ENCODE measurements at regions not wholly inside any gene's neighbourhood (a gene's known extent, or its start where the extent isn't known, plus 50 kb on each side); places are given as distances from the start of the nearest gene placed in this dataset.
"Not testable (repeated sequence)": the region's sequence is repeated elsewhere in the genome, so short reads cannot be mapped to it uniquely, and the experiment has no call there.

- H2AFZ ChIP-seq (ENCODE audit: low read depth); H4K20me1 ChIP-seq (ENCODE audit: insufficient read depth); H3K9me2 ChIP-seq; H3K79me2 ChIP-seq (ENCODE audit: insufficient read depth); H3K27ac ChIP-seq (ENCODE audit: low read depth in 2 of 2, low read length in 1 of 2); H3K27me3 ChIP-seq (ENCODE audit: insufficient read depth); H3F3A ChIP-seq (replicated peaks; ENCODE audit: insufficient read depth); POLR2A ChIA-PET; H3K4me2 ChIP-seq; H3K36me3 ChIP-seq (replicated peaks in 1 of 2; ENCODE audit: control insufficient read depth in 1 of 2, insufficient read depth in 2 of 2, low read length in 1 of 2); H3K9me3 ChIP-seq; DNase-seq; H3K4me3 ChIP-seq (ENCODE audit: low read depth in 2 of 2, low read length in 1 of 2); H3K4me1 ChIP-seq (ENCODE audit: control insufficient read depth in 1 of 2, insufficient read depth in 2 of 2, low read depth in 1 of 2, low read length in 1 of 2); H3K9ac ChIP-seq: not testable (repeated sequence)
- CTCF ChIA-PET, result interaction anchor here (1.4 kb wide), 1 partner anchor 20 kb away, joined by 4 read pairs; no protein-coding TSS in a partner anchor
Observed at GRCh38 chr19:34620134-34620533, 56.8 kb downstream of the SCGB2B2 start.

- 79% methylated on average over 1 of the region's 1 CpG for WGBS (ENCODE audit: low lambda C conversion rate)
- POLR2A ChIA-PET, result no interaction called here
- Histone ChIP-seq H3K4me1 (ENCODE audit: control insufficient read depth in 1 of 2, insufficient read depth in 2 of 2, low read depth in 1 of 2, low read length in 1 of 2) (no peaks in the 10 kb centered on the region), H3K9ac (no peak overlapping the region), H3K4me2 (no peak overlapping the region), H3F3A (replicated peaks; ENCODE audit: insufficient read depth) (no peaks in the 10 kb centered on the region), H4K20me1 (ENCODE audit: insufficient read depth) (no peaks in the 10 kb centered on the region), H3K79me2 (ENCODE audit: insufficient read depth) (no peaks in the 10 kb centered on the region), H3K27me3 (ENCODE audit: insufficient read depth) (no peaks in the 10 kb centered on the region), H3K9me2 (no peaks in the 10 kb centered on the region), H3K27ac (ENCODE audit: low read depth in 2 of 2, low read length in 1 of 2) (no peak overlapping the region), H2AFZ (ENCODE audit: low read depth) (no peak overlapping the region), H3K36me3 (replicated peaks in 1 of 2; ENCODE audit: control insufficient read depth in 1 of 2, insufficient read depth in 2 of 2, low read length in 1 of 2) (no peaks in the 10 kb centered on the region), H3K9me3 (peaks cover 4% of the 10 kb centered on the region; the same call in 1 of the 2 replicates), H3K4me3 (ENCODE audit: low read depth in 2 of 2, low read length in 1 of 2) (no peak overlapping the region)
- TF ChIP-seq PBX3 (IDR thresholded peaks at IDR 0.05) (no peak), CHD2 (IDR thresholded peaks at IDR 0.05; ENCODE audit: low read length, partially characterized antibody) (no peak), SMC3 (IDR thresholded peaks at IDR 0.05; ENCODE audit: low read depth, low read length) (no peak)
- DNase-seq, result no peak
- CTCF ChIA-PET, result no interaction called here
Observed at GRCh38 chr19:34618410-34618809, 58.5 kb downstream of the SCGB2B2 start.

DNA sequence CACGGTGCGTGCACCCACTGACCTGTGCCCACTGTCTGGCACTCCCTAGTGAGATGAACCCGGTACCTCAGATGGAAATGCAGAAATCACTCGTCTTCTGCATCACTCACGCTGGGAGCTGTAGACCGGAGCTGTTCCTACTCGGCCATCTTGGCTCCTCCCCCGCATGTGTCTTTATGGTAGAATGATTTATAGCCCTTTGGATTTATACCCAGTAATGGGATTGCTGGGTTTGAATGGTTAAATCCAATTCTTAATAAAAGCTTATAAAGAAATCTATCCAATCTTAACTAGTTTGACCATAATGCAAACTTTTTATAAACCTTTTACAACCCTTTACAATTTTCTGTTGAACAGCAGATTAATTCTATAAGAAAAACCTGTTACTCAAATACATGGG lies 59.0 kb downstream of the SCGB2B2 start:
- H3K79me2 ChIP-seq (ENCODE audit: insufficient read depth); H3K9me2 ChIP-seq; H3K9ac ChIP-seq; DNase-seq; H3K27ac ChIP-seq (ENCODE audit: low read depth in 2 of 2, low read length in 1 of 2); POLR2A ChIA-PET; CTCF ChIA-PET; H3K4me2 ChIP-seq; H3K36me3 ChIP-seq (replicated peaks in 1 of 2; ENCODE audit: control insufficient read depth in 1 of 2, insufficient read depth in 2 of 2, low read length in 1 of 2); H3K27me3 ChIP-seq (ENCODE audit: insufficient read depth); H4K20me1 ChIP-seq (ENCODE audit: insufficient read depth); H2AFZ ChIP-seq (ENCODE audit: low read depth); H3K9me3 ChIP-seq; H3K4me1 ChIP-seq (ENCODE audit: control insufficient read depth in 1 of 2, insufficient read depth in 2 of 2, low read depth in 1 of 2, low read length in 1 of 2); H3F3A ChIP-seq (replicated peaks; ENCODE audit: insufficient read depth); H3K4me3 ChIP-seq (ENCODE audit: low read depth in 2 of 2, low read length in 1 of 2): not testable (repeated sequence)
- 23% methylated on average over 6 of the region's 8 CpGs for WGBS (ENCODE audit: low lambda C conversion rate)

DNA sequence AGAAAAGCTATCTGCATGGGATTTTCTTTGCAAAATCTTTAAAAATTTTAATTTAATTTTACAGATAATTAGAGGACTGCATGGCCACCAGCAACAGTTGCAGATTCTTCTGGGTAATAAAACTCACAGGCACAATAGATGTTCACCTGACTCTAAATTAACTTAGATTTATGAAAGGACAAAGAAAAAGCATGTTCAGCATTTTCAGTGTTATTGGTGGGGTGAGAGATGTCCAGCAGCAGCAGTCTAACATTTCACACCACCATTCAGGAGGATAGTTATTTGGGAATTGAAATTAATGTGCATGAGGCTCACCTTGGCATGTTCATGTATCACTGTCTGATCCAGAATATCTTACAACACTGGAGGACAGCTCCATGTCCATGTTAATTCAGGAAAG lies 74.0 kb downstream of the SCGB2B2 start:
- no peaks in the 10 kb centered on the region for H4K20me1 ChIP-seq (ENCODE audit: insufficient read depth)
- no peaks in the 10 kb centered on the region for H3K27me3 ChIP-seq (ENCODE audit: insufficient read depth)
- no peaks in the 10 kb centered on the region for H3K36me3 ChIP-seq (replicated peaks in 1 of 2; ENCODE audit: control insufficient read depth in 1 of 2, insufficient read depth in 2 of 2, low read length in 1 of 2)
- no peak overlapping the region for H3K27ac ChIP-seq (ENCODE audit: low read depth in 2 of 2, low read length in 1 of 2)
- CTCF ChIA-PET, result no interaction called here
- no peaks in the 10 kb centered on the region for H3K9me2 ChIP-seq
- H3K4me3 ChIP-seq (ENCODE audit: low read depth in 2 of 2, low read length in 1 of 2), result no peak overlapping the region
- no peaks in the 10 kb centered on the region for H3K4me1 ChIP-seq (ENCODE audit: control insufficient read depth in 1 of 2, insufficient read depth in 2 of 2, low read depth in 1 of 2, low read length in 1 of 2)
- no peak overlapping the region for H3K4me2 ChIP-seq
- H3K79me2 ChIP-seq (ENCODE audit: insufficient read depth), result no peaks in the 10 kb centered on the region
- H3K9me3 ChIP-seq, result no peaks in the 10 kb centered on the region
- H3K9ac ChIP-seq, result no peak overlapping the region
- POLR2A ChIA-PET, result no interaction called here
- no peaks in the 10 kb centered on the region for H3F3A ChIP-seq (replicated peaks; ENCODE audit: insufficient read depth)
- DNase-seq, result no peak
- TF ChIP-seq EZH2phosphoT487 (IDR thresholded peaks at IDR 0.05; ENCODE audit: borderline replicate concordance, low read depth) (no peak), USF2 (IDR thresholded peaks at IDR 0.05; ENCODE audit: borderline replicate concordance, low read depth, low read length) (no peak), FOSL2 (IDR thresholded peaks at IDR 0.05; ENCODE audit: borderline replicate concordance, low read depth) (no peak), GABPA (IDR thresholded peaks at IDR 0.05; ENCODE audit: low read depth) (no peak), GATA2 (CRISPR knock-in tag; IDR thresholded peaks at IDR 0.05) (no peak), FOXM1 (IDR thresholded peaks at IDR 0.05; ENCODE audit: low read depth) (no peak), RFX5 (IDR thresholded peaks at IDR 0.05; ENCODE audit: low read length) (no peak), CTCF (IDR thresholded peaks at IDR 0.05) (no peak), USF1 (IDR thresholded peaks at IDR 0.05; ENCODE audit: borderline replicate concordance, low read depth) (no peak), MXI1 (IDR thresholded peaks at IDR 0.05; ENCODE audit: low read depth, low read length) (no peak), POLR2AphosphoS5 (IDR thresholded peaks at IDR 0.05; ENCODE audit: low read depth, low read length) (no peak)
- H2AFZ ChIP-seq (ENCODE audit: low read depth), result no peak overlapping the region
